HG03520 (cell line): ENCODE measurements at regions not wholly inside any gene's neighbourhood (a gene's known extent, or its start where the extent isn't known, plus 50 kb on each side); places are given as distances from the start of the nearest gene placed in this dataset.
"Not testable (repeated sequence)": the region's sequence is repeated elsewhere in the genome, so short reads cannot be mapped to it uniquely, and the experiment has no call there.

ENCODE experiments used
- ATAC-seq: cut with Tn5 transposase; IDR thresholded peaks from one replicate; pipeline ENCODE4 v1.9.1; 2021; ENCODE audit warnings: mild to moderate bottlenecking, moderate library complexity; ENCODE audit not compliant: unreplicated experiment

- no peak for ATAC-seq
Measured at GRCh38 chr13:73162912-73163911, 104.4 kb downstream of the KLF5 start.

GRCh38 chr13:73160371-73161031, 101.7 kb downstream of the KLF5 start:
- ATAC-seq: not testable (repeated sequence)

GRCh38 chr13:73158851-73159250, 100.0 kb downstream of the KLF5 start:
- ATAC-seq: no peak

GRCh38 chr13:73157031-73157430, 98.2 kb downstream of the KLF5 start:
- ATAC-seq: no peak

GRCh38 chr13:73146707-73147106, 87.9 kb downstream of the KLF5 start:
- ATAC-seq: no peak

- no peak for ATAC-seq
Measured at GRCh38 chr13:73142071-73142470, 83.3 kb downstream of the KLF5 start.

GRCh38 chr13:73141292-73141771, 82.5 kb downstream of the KLF5 start:
- no peak for ATAC-seq

- no peak for ATAC-seq
Measured at GRCh38 chr13:73140801-73141200, 82.0 kb downstream of the KLF5 start.

GRCh38 chr13:73138638-73139491, 80.1 kb downstream of the KLF5 start:
- no peak for ATAC-seq

- no peak for ATAC-seq
Measured at GRCh38 chr13:73138276-73138637, 79.5 kb downstream of the KLF5 start.

GRCh38 chr13:73136776-73137175, 78.0 kb downstream of the KLF5 start:
- ATAC-seq: no peak

GRCh38 chr13:73133531-73133930, 74.7 kb downstream of the KLF5 start:
- ATAC-seq: no peak

GRCh38 chr13:73131247-73131646, 72.4 kb downstream of the KLF5 start:
- no peak for ATAC-seq

- no peak for ATAC-seq
Measured at GRCh38 chr13:73129023-73129422, 70.2 kb downstream of the KLF5 start.
